IMR-90 (cell line): ENCODE measurements at regions not wholly inside any gene's neighbourhood (a gene's known extent, or its start where the extent isn't known, plus 50 kb on each side); places are given as distances from the start of the nearest gene placed in this dataset.

Experiments used
- ATAC-seq: fragments of 200-7000 bp; cut with Tn5 transposase; 2 replicates; pipeline ENCODE4 v1.9.1; 2020; ENCODE audit warnings: low read depth, mild to moderate bottlenecking, moderate library complexity
- BruUV-seq: library from RNA; stranded (reverse); fragments of 400-500 nt; replicated peaks from 2 replicates; lab custom pipeline; 2021; lab: Mats Ljungman, UMichigan
- CTCF ChIA-PET: fragments of 300-600 bp; formaldehyde crosslinking; extraction: SDS; loops from one replicate; lab custom pipeline; 2021; ENCODE audit warnings: antibody characterized with exemption; lab: Yijun Ruan, JAX
- POLR2A ChIA-PET: fragments of 300-600 bp; sonication (Branson Sonifier 250); formaldehyde crosslinking; loops from one replicate; lab custom pipeline; 2022; ENCODE audit warnings: antibody characterized with exemption; ENCODE audit not compliant: unreplicated experiment; lab: Charles Lee
- DNase-seq: peaks from one replicate; pipeline ENCODE4 v3.0.0; 2013
- H2AFZ ChIP-seq: replicated peaks from 2 replicates; pipeline ENCODE3; 2013; ENCODE audit warnings: low read length, mild to moderate bottlenecking; ENCODE audit not compliant: poor library complexity
- H2AK5ac ChIP-seq: 2 replicates; pipeline ENCODE4 v1.6.1; 2013; ENCODE audit warnings: low read depth, low read length, inconsistent platforms
- H2AK9ac ChIP-seq: replicated peaks from 2 replicates; pipeline ENCODE3; 2013; ENCODE audit warnings: mild to moderate bottlenecking, low read depth, low read length, moderate library complexity; ENCODE audit not compliant: poor library complexity
- H2BK120ac ChIP-seq: 2 replicates; pipeline ENCODE4 v1.6.1; 2013; ENCODE audit warnings: low read depth, low read length, inconsistent platforms
- H2BK15ac ChIP-seq: 3 replicates; pipeline ENCODE4 v1.6.1; 2013; ENCODE audit warnings: low read depth, low read length, inconsistent platforms
- H2BK20ac ChIP-seq: 2 replicates; pipeline ENCODE4 v1.6.1; 2013; ENCODE audit warnings: low read depth, mild to moderate bottlenecking, inconsistent platforms, low read length, moderate library complexity
- H2BK5ac ChIP-seq: 2 replicates; pipeline ENCODE4 v1.6.1; 2013; ENCODE audit warnings: mild to moderate bottlenecking, low read depth, low read length, inconsistent platforms; ENCODE audit not compliant: poor library complexity, severe bottlenecking
- H3K14ac ChIP-seq: replicated peaks from 2 replicates; pipeline ENCODE4 v1.6.1; 2013; ENCODE audit warnings: low read depth, low read length, inconsistent platforms
- H3K18ac ChIP-seq: 2 replicates; pipeline ENCODE4 v1.6.1; 2013; ENCODE audit warnings: low read depth, low read length, control low read depth
- H3K23ac ChIP-seq: 2 replicates; pipeline ENCODE4 v1.6.1; 2013; ENCODE audit warnings: low read depth, low read length, inconsistent platforms
- H3K27ac ChIP-seq: 2 replicates; pipeline ENCODE4 v1.5.1; 2013; ENCODE audit warnings: mild to moderate bottlenecking, control low read depth, low read length; ENCODE audit not compliant: insufficient read depth
- H3K27me3 ChIP-seq: 2 replicates; pipeline ENCODE4 v1.6.1; 2013; ENCODE audit warnings: low read length; ENCODE audit not compliant: control insufficient read depth, insufficient read depth
- H3K36me3 ChIP-seq: 2 replicates; pipeline ENCODE4 v1.6.1; 2013; ENCODE audit warnings: low read length, mixed read lengths; ENCODE audit not compliant: control insufficient read depth, insufficient read depth
- H3K4ac ChIP-seq: 2 replicates; pipeline ENCODE4 v1.6.1; 2013; ENCODE audit warnings: low read depth, low read length, inconsistent platforms
- H3K4me1 ChIP-seq: 2 replicates; pipeline ENCODE4 v1.6.1; 2013; ENCODE audit warnings: low read length, mixed read lengths; ENCODE audit not compliant: control insufficient read depth, insufficient read depth
- H3K4me2 ChIP-seq: 2 replicates; pipeline ENCODE4 v1.6.1; 2013; ENCODE audit warnings: low read depth, mild to moderate bottlenecking, control low read depth, low read length, moderate library complexity
- H3K4me3 ChIP-seq: 2 replicates; pipeline ENCODE4 v1.5.1; 2013; ENCODE audit warnings: low read depth, mild to moderate bottlenecking, control low read depth, low read length, moderate library complexity; ENCODE audit not compliant: insufficient read depth
- H3K56ac ChIP-seq: 2 replicates; pipeline ENCODE4 v1.6.1; 2013; ENCODE audit warnings: low read length, inconsistent platforms; ENCODE audit not compliant: insufficient read depth; ENCODE audit errors: extremely low read depth
- H3K79me1 ChIP-seq, 2 experiments: 2 replicates each; pipeline ENCODE4 v1.6.1; 2013; ENCODE audit warnings: low read length in 2 of 2, inconsistent platforms in 1 of 2, low read depth in 1 of 2
- H3K9ac ChIP-seq: 2 replicates; pipeline ENCODE4 v1.6.1; 2013; ENCODE audit warnings: low read depth, low read length, control low read depth
- H3K9me1 ChIP-seq: 2 replicates; pipeline ENCODE4 v1.6.1; 2013; ENCODE audit warnings: low read length, inconsistent platforms; ENCODE audit not compliant: insufficient read depth
- H3K9me3 ChIP-seq: 2 replicates; pipeline ENCODE4 v1.6.1; 2013; ENCODE audit warnings: low read length; ENCODE audit not compliant: control insufficient read depth, insufficient read depth
- H4K20me1 ChIP-seq: 2 replicates; pipeline ENCODE4 v1.6.1; 2013; ENCODE audit warnings: low read length, inconsistent platforms; ENCODE audit not compliant: insufficient read depth
- H4K5ac ChIP-seq: 2 replicates; pipeline ENCODE4 v1.6.1; 2013; ENCODE audit warnings: mild to moderate bottlenecking, low read depth, low read length, control low read depth
- H4K8ac ChIP-seq, 2 experiments: 2 replicates each; pipeline ENCODE4 v1.6.1; 2013; ENCODE audit warnings: low read depth in 2 of 2, low read length in 2 of 2, control low read depth in 1 of 2, inconsistent platforms in 1 of 2
- H4K91ac ChIP-seq: 2 replicates; pipeline ENCODE4 v1.6.1; 2013; ENCODE audit warnings: low read depth, low read length, inconsistent platforms; ENCODE audit not compliant: insufficient read depth
- BHLHE40 ChIP-seq: fragments of 150-350 bp; IDR thresholded peaks from 2 replicates; pipeline ENCODE4 v1.6.1; 2016; ENCODE audit warnings: mild to moderate bottlenecking, low read depth, low read length
- CEBPB ChIP-seq: IDR thresholded peaks from 2 replicates; pipeline ENCODE4 v1.6.1; 2012; ENCODE audit warnings: low read depth, low read length, improper control_type of control experiment
- CHD1 ChIP-seq: IDR thresholded peaks from 2 replicates; pipeline ENCODE4 v1.6.1; 2012; ENCODE audit warnings: low read depth, low read length, improper control_type of control experiment
- FOS ChIP-seq: fragments of 150-350 bp; IDR thresholded peaks from 2 replicates; pipeline ENCODE4 v1.6.1; 2016; ENCODE audit warnings: low read depth, low read length
- MAFK ChIP-seq: IDR thresholded peaks from 2 replicates; pipeline ENCODE4 v1.6.1; 2012; ENCODE audit warnings: low read depth, low read length, improper control_type of control experiment
- MAZ ChIP-seq: IDR thresholded peaks from 2 replicates; pipeline ENCODE4 v1.6.1; 2012; ENCODE audit warnings: low read depth, mild to moderate bottlenecking, low read length, improper control_type of control experiment, moderate library complexity, borderline replicate concordance
- MXI1 ChIP-seq: IDR thresholded peaks from 2 replicates; pipeline ENCODE4 v1.6.1; 2012; ENCODE audit warnings: low read depth, mild to moderate bottlenecking, low read length, moderate library complexity, borderline replicate concordance
- NFE2L2 ChIP-seq: fragments of 150-350 bp; IDR thresholded peaks from 2 replicates; pipeline ENCODE4 v1.6.1; 2016; ENCODE audit warnings: low read depth, mild to moderate bottlenecking, low read length
- POLR2A ChIP-seq: IDR thresholded peaks from 2 replicates; pipeline ENCODE4 v1.6.1; 2012; ENCODE audit warnings: mild to moderate bottlenecking, low read depth, low read length
- RAD21 ChIP-seq: IDR thresholded peaks from 2 replicates; pipeline ENCODE4 v1.6.1; 2012; ENCODE audit warnings: low read length, improper control_type of control experiment
- RCOR1 ChIP-seq: IDR thresholded peaks from 2 replicates; pipeline ENCODE4 v1.6.1; 2012; ENCODE audit warnings: mild to moderate bottlenecking, low read length, improper control_type of control experiment; ENCODE audit not compliant: insufficient replicate concordance
- RFX5 ChIP-seq: IDR thresholded peaks from 2 replicates; pipeline ENCODE4 v1.8.0; 2012; ENCODE audit warnings: low read depth, mild to moderate bottlenecking, low read length, moderate library complexity
- SMC3 ChIP-seq: fragments of 150-350 bp; IDR thresholded peaks from 2 replicates; pipeline ENCODE4 v1.6.1; 2016; ENCODE audit warnings: low read depth, mild to moderate bottlenecking, antibody characterized with exemption, low read length, moderate library complexity
- WGBS, 2 experiments: methylation state at CpG; one replicate each; pipeline versions ENCODE4 v1.1.5 to v1.1.7; 2013; ENCODE audit warnings: missing lambda C conversion rate in 2 of 2; ENCODE audit not compliant: insufficient read length in 1 of 2; ENCODE audit errors: extremely low coverage in 2 of 2; 5-methylcytosine and 5-hydroxymethylcytosine counted together
- dilution Hi-C: fragments of 300-500 bp; cut with HindIII; formaldehyde crosslinking; loops from one replicate; pipeline ENCODE4 v1.14.3; 2018; ENCODE audit warnings: low sequenced_read_pairs; ENCODE audit not compliant: unreplicated experiment
- in situ Hi-C: fragments of 300-500 bp; cut with MboI; formaldehyde crosslinking; loops from 3 replicates; pipeline ENCODE4 v1.14.3; 2019; ENCODE audit warnings: low sequenced_read_pairs, inconsistent platforms, mixed read lengths
- intact Hi-C: fragments of 100-400 bp; cut with micrococcal nuclease; formaldehyde crosslinking; loops from 2 replicates; pipeline ENCODE4 v1.10.0; 2022
- TF ChIP-seq, protein P1 (sequence below): conservative IDR thresholded peaks from 2 replicates; pipeline ENCODE4 v1.5.1; 2012; ENCODE audit warnings: mild to moderate bottlenecking, low read depth, low read length, improper control_type of control experiment
- TF ChIP-seq, protein P2 (sequence below): fragments of 150-350 bp; IDR thresholded peaks from 2 replicates; pipeline ENCODE4 v1.6.1; 2016; ENCODE audit warnings: low read depth, mild to moderate bottlenecking, low read length, moderate library complexity, borderline replicate concordance
- TF ChIP-seq, protein P3 (sequence below): fragments of 150-350 bp; IDR thresholded peaks from 2 replicates; pipeline ENCODE4 v1.6.1; 2017; ENCODE audit warnings: mild to moderate bottlenecking, antibody characterized with exemption, low read length, low read depth

DNA sequence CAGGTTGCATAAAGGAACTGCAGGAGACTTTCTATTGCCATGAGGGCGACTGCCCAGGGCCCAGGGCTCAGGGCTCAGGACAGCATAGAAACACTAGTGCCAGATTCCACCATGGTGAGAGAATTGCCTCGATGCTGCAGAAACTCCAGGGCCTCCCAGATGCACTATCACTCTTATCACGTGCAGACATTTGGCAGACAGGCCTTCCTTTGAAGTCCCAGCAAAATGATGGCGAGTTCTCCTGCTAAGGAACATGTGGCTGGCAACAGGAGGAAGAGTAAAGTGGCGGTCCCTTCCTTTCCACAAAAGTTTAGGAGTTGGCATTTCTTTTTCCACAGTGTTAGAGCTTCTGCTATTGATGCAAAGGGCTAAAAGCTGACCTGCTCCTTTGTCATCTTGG is 214.0 kb upstream of the LNX1 start:
- Histone ChIP-seq H3K79me1 (no peaks in the 10 kb centered on the region), H3K4me3 (no peak overlapping the region), H3K4ac (0 out of 2 replicates have a peak overlapping the region, but pooled peaks have one; percentile 24), H2BK120ac (peak overlapping the region; percentile 36; the same call in 1 of the 2 replicates), H3K27me3 (no peaks in the 10 kb centered on the region), H3K14ac (0 out of 2 replicates have a peak overlapping the region, but pooled peaks have one; percentile 26), H3K56ac (no peak overlapping the region), H3K27ac (no peak overlapping the region), H3K18ac (no peak overlapping the region), H3K9ac (no peak overlapping the region), H4K20me1 (no peaks in the 10 kb centered on the region), H4K8ac (no peak overlapping the region), H2BK15ac (peak overlapping the region; percentile 46; the same call in 1 of the 3 replicates), H2BK5ac (no peak overlapping the region), H4K5ac (no peak overlapping the region), H2AK5ac (no peak overlapping the region), H2BK20ac (no peak overlapping the region), H3K9me3 (no peaks in the 10 kb centered on the region; the same call in 1 of the 2 replicates), H3K4me2 (no peak overlapping the region), H3K23ac (no peak overlapping the region), H3K9me1 (no peaks in the 10 kb centered on the region), H2AFZ (no peak overlapping the region), H4K91ac (peak overlapping the region; percentile 34; the same call in 1 of the 2 replicates), H3K4me1 (no peaks in the 10 kb centered on the region; the same call in none of the 2 replicates), H2AK9ac (peak overlapping the region; percentile 23), H3K36me3 (no peaks in the 10 kb centered on the region)
- POLR2A ChIA-PET = no interaction called here
- no peak for TF ChIP-seq NFE2L2
- TF ChIP-seq MXI1 = no peak
- TF ChIP-seq, protein P1, sequence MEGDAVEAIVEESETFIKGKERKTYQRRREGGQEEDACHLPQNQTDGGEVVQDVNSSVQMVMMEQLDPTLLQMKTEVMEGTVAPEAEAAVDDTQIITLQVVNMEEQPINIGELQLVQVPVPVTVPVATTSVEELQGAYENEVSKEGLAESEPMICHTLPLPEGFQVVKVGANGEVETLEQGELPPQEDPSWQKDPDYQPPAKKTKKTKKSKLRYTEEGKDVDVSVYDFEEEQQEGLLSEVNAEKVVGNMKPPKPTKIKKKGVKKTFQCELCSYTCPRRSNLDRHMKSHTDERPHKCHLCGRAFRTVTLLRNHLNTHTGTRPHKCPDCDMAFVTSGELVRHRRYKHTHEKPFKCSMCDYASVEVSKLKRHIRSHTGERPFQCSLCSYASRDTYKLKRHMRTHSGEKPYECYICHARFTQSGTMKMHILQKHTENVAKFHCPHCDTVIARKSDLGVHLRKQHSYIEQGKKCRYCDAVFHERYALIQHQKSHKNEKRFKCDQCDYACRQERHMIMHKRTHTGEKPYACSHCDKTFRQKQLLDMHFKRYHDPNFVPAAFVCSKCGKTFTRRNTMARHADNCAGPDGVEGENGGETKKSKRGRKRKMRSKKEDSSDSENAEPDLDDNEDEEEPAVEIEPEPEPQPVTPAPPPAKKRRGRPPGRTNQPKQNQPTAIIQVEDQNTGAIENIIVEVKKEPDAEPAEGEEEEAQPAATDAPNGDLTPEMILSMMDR = no peak
- TF ChIP-seq POLR2A = no peak
- no peak for TF ChIP-seq MAFK
- TF ChIP-seq, protein P2, sequence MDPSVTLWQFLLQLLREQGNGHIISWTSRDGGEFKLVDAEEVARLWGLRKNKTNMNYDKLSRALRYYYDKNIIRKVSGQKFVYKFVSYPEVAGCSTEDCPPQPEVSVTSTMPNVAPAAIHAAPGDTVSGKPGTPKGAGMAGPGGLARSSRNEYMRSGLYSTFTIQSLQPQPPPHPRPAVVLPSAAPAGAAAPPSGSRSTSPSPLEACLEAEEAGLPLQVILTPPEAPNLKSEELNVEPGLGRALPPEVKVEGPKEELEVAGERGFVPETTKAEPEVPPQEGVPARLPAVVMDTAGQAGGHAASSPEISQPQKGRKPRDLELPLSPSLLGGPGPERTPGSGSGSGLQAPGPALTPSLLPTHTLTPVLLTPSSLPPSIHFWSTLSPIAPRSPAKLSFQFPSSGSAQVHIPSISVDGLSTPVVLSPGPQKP = no peak
- no peak for TF ChIP-seq RAD21
- no peak for TF ChIP-seq RCOR1
- no peak for TF ChIP-seq RFX5
- TF ChIP-seq SMC3 = no peak
- TF ChIP-seq CHD1 = no peak
- no peak for TF ChIP-seq BHLHE40
- TF ChIP-seq, protein P3, sequence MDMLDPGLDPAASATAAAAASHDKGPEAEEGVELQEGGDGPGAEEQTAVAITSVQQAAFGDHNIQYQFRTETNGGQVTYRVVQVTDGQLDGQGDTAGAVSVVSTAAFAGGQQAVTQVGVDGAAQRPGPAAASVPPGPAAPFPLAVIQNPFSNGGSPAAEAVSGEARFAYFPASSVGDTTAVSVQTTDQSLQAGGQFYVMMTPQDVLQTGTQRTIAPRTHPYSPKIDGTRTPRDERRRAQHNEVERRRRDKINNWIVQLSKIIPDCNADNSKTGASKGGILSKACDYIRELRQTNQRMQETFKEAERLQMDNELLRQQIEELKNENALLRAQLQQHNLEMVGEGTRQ = no peak
- no peak for TF ChIP-seq CEBPB
- no peak for TF ChIP-seq MAZ
- TF ChIP-seq FOS = no peak
- WGBS, 2 experiments = 100% methylated on average over 1 of the region's 5 CpGs; no CpG with 5 or more reads in 1 of the 2 experiments
- intact Hi-C loops = no loop called here
- no peak for ATAC-seq
- in situ Hi-C loops = no loop called here
- CTCF ChIA-PET = interaction anchor here (0.7 to 1.2 kb wide), 4 partner anchors 9 to 106 kb away, joined by 3 to 5 read pairs (median 3); no protein-coding TSS in a partner anchor
- dilution Hi-C loops = no loop called here
- no TSS peak for BruUV-seq
- DNase-seq = no peak
